ENCODE measurements at regions not wholly inside any gene's neighbourhood (a gene's known extent, or its start where the extent isn't known, plus 50 kb on each side); places are given as distances from the start of the nearest gene placed in this dataset.

DNA sequence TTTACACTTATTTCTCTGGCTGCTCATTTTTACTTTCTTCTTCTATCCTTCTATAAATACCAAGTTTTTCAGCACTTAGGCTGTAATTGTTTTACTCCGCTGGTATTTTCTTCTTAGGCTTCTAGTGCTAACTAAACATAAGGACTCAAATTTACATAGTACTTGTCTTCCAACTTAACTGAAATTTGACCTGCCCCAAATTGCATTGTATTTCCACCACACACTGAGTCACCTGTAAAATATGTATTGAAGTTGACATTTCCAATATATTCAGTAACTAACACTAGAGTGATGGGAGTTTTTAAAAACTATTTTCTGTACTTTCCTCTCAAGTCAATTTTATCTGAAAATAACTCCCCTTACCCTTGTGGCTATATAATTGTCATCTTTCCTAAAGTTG lies 1794.1 kb upstream of the RAG2 start:
- TF ChIP-seq EZH2 (IDR thresholded peaks at IDR 0.05; ENCODE audit: insufficient read depth, poor library complexity, severe bottlenecking) (no peak), EZH2phosphoT487 (IDR thresholded peaks at IDR 0.05; ENCODE audit: insufficient read depth, low read depth) (no peak)

Data from GM23248 (cell line).